Activated naive CD4-positive, alpha-beta T cell (primary cell): ENCODE measurements at regions not wholly inside any gene's neighbourhood (a gene's known extent, or its start where the extent isn't known, plus 50 kb on each side); places are given as distances from the start of the nearest gene placed in this dataset.
"Not testable (repeated sequence)": the region's sequence is repeated elsewhere in the genome, so short reads cannot be mapped to it uniquely, and the experiment has no call there.

Experiments
- DNase-seq, 4 experiments: peaks; one replicate each; lab custom pipeline; 2025; lab: John Stamatoyannopoulos, UW

DNA sequence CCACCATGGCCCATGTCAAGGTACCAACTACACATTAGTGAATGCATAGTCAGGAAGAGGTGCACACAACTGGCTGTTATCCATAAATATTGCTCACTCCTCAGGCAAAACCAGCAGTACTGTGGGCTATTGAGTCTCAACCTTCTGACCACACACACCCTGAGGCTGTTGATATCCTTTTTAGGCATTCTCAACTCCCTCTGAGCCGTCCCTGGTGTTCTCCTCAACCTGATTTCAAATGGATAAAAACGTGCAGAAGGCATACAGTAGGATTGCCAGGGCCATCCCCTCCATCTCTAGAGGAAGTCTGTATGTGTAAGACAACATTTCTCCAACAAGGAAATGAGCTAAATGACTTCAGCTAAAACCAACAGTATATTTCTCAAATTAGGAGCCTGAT, 98.7 kb upstream of the KLHL13 start:
- no peak for DNase-seq

DNA sequence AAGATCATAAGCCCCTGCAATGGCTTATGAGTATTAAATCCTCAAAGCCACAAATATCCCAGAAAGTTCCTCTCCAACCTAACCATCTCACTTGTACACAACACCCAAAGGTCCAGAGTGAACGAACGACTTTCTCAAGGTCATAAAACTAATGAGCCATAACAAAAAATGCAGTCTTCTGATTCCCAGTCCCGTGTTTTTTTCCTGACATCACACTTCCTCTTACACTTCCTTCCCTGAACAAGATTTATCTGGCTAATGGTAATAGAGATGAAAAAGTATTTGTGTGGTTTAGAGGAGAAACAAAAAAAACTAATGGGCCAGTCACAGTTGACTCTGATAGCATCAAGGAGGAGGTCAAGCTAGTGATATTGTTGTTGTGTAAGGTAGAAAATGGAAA, 99.5 kb upstream of the KLHL13 start:
- DNase-seq: no peak

DNA sequence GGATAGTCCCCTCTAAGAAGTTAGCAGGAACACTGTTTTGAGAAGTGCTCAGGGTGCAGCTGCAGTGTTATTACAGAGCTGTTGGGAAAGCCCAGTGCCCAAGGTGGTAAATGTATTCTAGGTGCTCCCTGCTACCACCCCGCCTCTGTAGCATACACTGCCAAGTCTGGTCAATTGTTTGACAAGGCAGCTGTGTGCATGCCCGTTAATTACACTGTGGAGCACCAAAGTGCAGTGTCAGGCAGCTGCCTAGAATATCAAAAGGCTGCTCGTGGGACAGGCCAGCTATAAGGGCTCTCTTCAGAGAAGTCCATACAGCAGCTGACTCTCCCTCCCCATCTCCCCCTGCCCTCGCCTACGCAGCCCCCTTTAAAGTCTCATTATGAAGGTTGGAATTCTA, 99.9 kb upstream of the KLHL13 start:
- no peak for DNase-seq

DNA sequence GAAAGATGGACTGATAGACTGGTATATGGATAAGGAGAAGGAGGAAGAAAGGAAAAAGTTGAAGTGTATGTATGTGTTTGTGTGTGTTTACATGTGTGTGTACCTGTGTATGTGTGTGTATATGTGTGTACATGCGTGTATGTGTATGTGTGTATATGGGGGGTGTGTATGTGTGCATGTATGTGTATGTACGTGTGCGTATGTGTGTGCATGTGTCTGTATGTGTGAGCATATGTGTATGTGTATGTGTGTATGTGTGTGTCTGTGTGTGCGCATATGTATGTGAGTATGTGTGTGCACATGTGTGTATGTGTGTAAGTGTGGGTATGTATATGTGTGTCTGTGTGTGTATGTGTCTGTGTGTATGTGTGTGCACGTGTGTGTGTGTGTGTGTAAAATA, 101.5 kb upstream of the KLHL13 start:
- no peak for DNase-seq

DNA sequence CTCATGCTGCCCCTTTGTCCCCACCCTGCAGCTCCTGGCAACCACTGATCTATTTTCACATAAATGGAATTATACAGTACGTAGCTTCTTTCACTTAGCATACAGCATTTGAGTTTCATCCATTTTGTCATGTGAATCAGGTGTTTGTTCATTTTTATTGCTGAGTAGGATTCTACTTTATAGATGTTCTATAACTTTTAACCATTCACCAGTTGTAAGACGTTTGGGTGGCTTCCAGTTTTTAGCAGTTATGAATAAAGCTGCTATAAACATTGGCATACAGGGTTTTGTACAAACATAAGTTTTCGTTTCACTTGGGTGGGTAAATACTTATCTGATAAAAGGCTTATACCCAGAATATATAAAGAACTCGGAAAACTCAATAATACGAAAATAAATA, 102.3 kb upstream of the KLHL13 start:
- no peak for DNase-seq

DNA sequence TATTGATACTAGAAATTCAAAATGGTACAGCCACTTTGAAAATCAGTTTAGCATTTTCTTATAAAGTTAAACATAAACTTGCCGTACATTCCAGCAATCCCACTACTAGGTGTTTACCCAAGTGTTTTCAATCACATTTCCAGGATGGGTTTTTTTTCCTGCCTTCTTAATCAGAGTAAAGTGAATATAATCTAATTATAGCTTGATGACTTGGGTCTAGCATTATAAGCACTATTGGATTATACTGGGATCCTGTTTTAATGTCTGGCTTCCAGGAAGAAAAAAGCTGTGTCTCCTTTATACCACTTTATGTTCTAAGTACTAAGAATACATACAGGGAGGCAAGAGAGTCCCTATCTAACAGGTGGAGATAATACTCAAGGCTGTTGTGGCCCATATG, 103.3 kb upstream of the KLHL13 start:
- no peak for DNase-seq

DNA sequence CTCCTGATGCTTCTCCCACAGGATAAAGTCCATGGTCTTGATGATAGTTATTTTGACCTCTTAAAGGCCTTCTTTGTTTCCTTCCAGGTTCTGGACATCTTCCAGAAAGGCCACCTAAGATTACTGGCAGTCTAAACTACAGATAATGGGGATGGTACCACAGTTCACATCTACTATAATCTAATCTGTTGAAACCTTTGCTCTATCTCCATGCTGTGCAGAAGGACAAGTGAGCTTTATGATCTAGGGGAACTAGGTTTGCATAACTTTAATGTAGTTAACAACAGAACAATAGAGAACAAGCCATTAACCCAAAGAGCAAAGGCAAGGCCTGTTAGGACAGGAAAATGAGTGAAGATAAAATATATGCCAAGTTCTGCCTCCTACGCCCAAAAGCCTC, 103.9 kb upstream of the KLHL13 start:
- DNase-seq: no peak

DNA sequence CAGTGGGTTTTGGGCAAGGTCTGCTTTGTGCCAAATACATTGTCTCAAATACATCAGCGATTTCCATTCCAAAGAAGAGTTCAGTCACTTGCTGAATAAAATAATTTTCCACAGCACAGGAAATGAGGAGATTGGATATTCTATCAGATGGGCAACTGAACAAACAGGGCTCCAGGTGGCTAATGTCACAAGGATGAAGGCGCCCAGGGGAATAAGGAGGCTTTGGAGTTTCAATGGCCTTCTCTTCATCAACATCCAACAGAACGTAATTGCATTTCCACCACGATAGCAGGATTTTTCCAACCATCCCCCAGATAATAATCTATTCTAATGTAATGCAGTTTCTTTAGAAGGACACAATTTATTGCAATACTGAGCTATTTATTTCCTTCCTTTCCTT, 104.7 kb upstream of the KLHL13 start:
- DNase-seq: no peak

DNA sequence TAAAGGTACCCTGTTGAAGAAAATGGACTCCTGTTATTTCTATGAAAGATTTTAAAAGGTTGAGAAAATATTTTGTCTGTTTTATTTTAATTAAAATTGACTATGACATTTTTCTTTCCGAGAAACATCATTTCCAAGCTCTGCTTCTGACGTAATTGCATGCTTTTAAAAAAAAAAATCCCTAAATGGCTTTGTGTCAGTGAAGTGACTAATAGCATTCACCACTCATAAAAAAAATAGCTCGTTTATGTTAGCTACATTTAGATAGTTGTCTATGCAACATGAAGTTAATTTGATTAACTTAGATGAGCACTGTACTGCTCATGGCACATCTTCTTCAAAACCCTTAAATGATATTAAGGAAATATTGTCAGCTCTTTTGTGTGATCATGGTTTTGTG, 105.1 kb upstream of the KLHL13 start:
- no peak for DNase-seq

DNA sequence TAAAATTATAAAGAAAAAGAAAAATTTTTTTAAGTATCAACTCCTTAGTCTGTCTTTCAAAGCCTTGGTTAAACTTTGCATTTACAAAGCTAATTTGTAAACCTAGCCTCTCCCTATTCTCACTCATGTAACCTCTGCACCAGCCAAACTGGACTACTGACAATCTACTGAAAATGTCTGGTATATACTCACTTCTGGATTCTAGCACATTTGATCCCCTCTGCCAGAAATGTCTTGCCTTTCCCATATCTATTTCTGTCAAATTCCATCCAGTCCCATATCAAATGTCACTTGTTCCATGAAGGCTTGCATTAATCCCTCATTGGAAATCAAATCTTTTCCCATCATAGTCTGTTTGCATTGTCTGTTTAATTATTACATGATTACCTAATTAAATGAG, 105.8 kb upstream of the KLHL13 start:
- no peak for DNase-seq

DNA sequence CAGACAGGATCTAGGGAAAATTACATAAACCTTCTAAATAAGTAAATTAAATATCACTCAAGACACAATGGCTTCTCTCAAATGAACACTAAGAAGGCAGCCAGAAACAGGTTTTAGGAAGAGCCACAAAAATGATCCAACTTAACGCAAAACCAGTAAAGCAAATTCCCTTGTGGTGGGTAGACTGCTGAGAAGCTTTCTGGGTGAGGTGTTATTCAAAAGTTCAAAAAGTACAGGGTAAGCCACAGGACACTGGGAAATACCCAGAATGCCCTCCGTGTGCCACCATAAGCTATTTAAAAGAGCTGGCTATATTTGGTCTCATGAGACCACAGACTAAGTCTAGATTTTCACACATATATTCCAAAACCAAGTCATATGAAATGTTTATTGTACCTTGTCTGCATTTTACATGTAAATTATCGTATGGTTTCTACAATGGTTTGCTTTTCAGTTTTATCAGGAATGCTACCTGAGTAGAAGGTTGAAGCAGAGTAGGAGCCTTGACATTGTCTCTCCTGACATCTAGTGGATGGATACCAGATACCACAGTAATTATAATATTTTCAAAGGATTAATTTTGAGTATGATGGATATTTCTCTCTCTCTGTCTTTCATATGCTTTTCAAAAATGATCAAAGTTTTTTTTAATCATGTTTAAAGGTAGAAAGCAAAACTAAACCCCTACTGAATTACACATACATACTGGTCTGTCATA, 109.3 kb upstream of the KLHL13 start:
- DNase-seq: no peak

DNA sequence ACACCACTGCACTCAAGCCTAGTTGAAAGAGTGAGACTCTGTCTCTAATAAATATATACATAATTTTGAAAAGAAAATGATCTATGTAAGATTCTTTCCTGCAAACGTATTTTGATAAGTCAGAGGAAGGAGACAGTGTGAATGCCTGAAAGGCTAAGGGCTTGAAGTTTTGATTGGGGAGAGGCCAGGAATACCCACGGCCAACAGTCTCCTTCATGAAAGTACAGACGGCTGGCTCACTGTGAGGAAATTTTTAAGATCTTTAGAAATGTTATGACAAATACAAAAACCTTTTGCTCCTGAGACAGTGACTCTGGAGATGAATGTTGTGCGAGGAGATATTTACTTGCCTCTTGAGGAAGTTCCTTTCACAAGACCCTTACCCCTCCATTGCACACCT, 111.4 kb upstream of the KLHL13 start:
- no peak for DNase-seq

DNA sequence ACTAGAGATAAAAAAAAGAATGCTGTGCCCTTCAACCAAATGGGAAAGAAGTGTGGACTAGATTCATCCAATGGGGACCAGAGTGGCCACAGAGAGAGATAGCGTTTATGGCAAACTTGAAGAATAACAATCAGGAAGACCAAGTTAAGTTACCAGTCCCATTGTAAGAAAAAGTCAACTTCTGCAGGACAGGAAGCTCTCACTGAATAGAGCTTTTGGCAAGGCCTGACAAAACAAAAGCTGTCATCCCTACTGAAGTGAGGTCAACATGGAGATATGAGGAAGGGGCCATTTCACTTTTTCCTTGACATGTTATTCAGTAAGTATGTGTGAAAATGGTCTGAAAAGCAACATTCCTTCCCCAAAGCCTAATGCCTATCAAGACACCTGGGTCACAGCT, 111.8 kb upstream of the KLHL13 start:
- no peak for DNase-seq

DNA sequence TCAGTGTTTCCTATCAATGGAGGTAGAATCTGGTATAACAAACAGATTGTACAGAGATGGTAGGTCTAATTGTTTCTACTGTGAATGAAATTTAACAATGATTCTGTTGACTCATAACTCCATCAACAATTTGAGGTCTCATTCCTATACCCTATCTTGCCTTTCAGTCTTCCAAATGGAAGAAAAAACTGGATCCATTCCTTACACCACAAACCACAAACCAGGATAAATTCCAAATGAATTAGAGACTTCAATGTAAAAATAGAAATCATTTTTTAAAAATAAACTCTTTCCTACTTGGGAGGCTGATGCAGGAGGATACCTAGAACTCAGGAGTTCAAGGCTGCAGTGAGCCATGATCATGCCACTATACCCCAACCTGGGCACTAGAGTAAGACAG, 114.4 kb upstream of the WDR44 start:
- DNase-seq: no peak

DNA sequence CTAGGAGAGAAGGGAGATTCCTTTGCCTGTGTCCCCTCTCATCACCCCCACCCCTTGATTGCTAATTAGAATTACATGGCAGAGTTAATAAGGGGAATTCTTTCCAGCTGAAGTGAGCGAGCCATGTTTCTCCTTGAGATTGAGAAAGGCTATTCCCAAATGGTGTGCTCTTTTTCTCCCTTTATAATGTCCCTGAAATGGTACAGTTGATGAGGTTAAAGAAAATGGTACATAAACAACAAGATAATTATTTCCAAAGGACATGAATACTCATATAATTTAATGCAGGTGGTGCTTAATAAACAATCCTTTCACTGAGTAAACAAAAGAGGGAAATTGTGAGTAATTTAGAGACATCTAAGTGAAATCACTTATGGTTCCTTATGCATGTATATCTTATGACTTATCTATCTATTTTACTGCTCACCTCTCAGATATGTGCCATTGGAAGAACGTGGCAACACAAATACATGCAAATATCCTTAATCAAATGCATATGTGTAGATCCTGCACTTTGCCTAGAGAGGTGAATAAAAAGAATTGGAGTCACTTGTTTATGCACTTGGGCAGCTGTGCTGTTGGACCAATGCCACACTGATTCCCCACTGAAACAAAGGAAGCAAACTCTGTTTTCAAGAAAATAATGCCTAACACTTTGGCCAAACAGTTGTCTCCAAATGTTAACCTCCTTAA, 106.6 kb upstream of the WDR44 start:
- DNase-seq: no peak

DNA sequence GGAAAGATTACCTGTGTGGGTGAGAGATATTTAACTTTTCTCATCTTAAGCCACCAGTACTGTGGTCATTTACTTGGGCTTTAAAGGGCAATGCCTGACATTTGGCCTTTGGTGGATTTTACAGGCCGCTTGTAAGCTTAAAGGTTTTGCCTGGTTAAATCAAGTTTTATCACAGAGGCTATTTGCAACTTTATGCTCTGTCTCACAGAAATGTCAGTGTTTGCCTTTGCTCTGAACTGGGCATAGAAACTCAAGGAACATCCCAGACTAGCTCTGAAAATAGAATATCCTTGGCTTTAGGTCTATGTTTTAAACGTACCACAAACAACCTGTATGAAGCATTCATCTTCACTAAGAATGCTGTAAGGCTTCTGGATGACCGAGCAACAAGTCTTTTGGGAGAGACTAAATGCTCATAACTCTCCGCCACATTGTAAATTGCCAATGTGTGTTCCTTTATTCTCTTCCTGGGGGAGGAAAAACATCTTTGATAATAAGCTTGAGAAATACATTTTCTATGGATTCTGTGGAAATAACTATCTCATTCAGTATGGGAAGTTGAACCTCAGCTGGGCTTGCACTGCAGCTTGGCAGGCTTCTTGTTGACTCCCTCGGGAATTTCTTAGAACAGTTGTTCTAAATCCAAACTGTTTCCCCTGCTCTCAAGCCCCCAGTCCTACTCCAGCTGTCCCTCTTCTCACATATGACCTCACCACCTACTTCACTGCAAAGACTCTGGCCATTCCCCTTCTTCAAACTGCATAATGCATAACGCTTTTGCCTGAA, 105.8 kb upstream of the WDR44 start:
- DNase-seq: no peak

DNA sequence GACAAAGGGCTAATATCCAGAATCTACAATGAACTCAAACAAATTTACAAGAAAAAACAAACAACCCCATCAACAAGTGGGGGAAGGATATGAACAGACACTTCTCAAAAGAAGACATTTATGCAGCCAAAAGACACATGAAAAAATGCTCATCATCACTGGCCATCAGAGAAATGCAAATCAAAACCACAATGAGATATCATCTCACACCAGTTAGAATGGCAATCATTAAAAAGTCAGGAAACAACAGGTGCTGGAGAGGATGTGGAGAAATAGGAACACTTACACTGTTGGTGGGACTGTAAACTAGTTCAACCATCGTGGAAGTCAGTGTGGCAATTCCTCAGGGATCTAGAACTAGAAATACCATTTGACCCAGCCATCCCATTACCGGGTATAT, 98.9 kb upstream of the WDR44 start:
- not testable (repeated sequence) for DNase-seq

DNA sequence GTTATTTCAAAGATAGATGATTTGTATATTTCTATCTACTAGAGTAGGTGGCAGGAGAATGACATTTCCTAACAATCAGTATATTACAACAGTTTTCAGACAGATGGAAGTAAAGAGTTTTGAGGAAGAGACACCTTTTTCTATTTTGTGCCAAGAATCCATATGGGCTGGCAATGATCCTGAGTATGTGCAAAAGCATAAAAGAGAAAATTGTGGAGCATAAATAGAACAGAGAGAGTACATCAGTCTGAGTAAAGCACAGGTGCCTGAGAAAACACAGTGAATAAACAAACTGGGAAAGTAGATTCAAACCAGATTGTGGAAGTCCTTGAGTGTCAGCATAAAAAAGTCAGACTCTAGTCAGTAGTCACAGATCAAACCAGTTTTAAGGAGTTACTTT, 96.8 kb upstream of the WDR44 start:
- no peak for DNase-seq

DNA sequence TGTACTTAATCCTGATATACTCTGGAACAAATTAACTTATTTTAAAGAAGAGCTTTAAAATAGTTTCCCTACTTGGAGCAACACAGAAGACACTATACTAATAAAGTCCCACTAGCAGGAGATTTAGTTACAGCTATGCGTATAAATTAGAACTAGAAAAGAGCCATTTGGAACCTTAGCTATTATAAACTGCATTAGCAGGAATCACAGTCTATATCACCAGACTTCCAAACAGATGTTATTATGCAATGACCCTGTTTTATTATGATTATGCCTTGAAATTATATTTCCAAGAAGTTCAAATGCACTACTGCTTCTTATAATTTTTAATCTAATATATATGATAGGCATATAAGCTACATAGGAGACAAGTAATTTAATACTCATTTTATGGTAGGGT, 95.5 kb upstream of the WDR44 start:
- no peak for DNase-seq

DNA sequence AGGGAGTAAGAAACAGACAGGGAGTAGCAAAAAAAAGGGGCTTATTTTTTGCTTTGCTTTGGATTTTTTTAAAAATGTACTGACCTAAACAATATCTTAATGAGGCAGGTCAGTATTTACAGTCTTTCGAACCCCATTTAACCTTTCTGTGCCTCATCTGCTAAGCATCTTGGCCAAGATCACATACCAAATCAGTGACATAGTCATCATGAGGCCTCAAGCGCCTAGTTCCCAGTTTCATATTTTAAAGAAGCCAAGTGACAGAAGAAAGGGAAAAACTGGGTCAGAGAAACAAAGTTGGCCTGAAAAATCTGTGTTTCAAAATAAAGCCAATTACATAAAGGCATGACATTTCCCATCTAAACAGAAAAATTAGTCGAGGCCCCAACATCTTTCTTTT, 94.6 kb upstream of the WDR44 start:
- no peak for DNase-seq

DNA sequence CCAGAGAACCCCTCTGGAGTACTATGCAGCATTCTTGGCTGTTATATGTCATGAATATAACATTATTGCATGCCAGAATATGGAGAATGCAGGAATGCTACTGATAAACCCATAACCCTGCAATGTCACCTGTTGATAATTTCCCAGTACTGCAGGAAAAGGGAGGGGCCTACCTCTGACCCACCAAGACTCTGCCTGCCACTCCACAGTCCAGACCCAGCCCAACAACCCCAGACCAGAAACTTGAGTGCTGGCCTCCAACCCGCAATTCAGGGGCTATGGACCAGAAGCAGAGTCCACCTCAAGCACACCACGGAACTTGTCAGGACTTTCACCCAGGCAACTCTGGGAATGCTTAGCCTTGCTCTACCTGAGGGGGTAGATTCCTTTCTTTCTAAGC, 92.9 kb upstream of the WDR44 start:
- no peak for DNase-seq

DNA sequence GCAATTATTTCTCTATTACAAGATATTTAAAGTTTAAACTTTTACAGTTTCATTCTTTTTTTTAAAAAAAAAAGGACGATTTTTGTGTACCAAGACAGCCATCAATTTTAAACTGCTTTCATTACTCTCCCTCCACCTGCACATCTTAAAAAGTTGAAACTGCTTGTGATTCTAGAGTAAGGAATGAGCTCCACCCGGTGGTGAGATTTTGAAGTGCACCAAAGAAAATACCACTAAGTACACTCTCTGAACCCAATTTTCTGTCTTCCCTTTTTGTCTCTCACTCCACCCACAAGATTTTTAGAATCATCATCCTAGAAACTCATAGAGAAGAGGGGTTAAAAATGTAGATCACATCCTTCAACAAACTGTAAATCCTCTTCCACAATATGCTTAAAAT, 91.3 kb upstream of the WDR44 start:
- DNase-seq: peak in 1 of 4 experiments; percentile 5

DNA sequence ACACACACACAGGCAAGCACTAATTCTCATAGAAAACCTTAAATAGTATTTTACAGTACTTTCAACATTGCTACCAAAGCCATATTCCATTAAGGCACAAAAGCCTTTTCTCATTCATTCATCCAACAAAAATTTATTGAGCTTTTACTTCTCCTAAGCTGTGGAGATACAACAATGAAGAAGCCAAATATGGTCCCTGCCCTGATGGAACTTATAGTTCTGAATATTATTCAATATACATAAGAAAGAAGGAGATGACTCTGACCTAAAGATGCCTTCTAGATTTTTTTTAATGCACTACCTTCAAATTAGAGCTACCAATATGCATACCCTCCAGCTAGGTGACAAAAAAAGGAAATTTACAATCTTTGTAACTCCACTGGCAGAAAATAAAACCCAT, 90.0 kb upstream of the WDR44 start:
- no peak for DNase-seq
